ENCODE measurements at regions not wholly inside any gene's neighbourhood (a gene's known extent, or its start where the extent isn't known, plus 50 kb on each side); places are given as distances from the start of the nearest gene placed in this dataset.

- no peaks in the 10 kb centered on the region for H3K27me3 ChIP-seq (ENCODE audit: control insufficient read depth, insufficient read depth, low read length)
- intact Hi-C loops (cut with micrococcal nuclease; ENCODE audit: unreplicated experiment) (no loop called here), in situ Hi-C loops (cut with HindIII; ENCODE audit: low pct_unique_long_range_greater_than_20kb, low sequenced_read_pairs) (no loop called here)
- ChIA-PET POLR2A (no interaction called here), CTCF (no interaction called here)
- ATAC-seq (no peak), DNase-seq (ENCODE audit: low read depth, low spot score) (no peak)
- no peak overlapping the region for H3K4me3 ChIP-seq (ENCODE audit: low read depth in 2 of 2, low read length in 2 of 2)
- H3K4me1 ChIP-seq (ENCODE audit: control insufficient read depth, insufficient read depth, low read length): no peaks in the 10 kb centered on the region
- no peaks in the 10 kb centered on the region for H3K9me3 ChIP-seq (ENCODE audit: control insufficient read depth, insufficient read depth, low read depth, low read length)
- no TSS peak for BruUV-seq (replicated peaks)
- TF ChIP-seq REST (IDR thresholded peaks at IDR 0.05; ENCODE audit: insufficient read depth in 1 of 2, low read depth in 2 of 2, low read length in 1 of 2) (no peak), POLR2AphosphoS5 (IDR thresholded peaks at IDR 0.05; ENCODE audit: low read depth, low read length) (no peak), TCF7L2 (IDR thresholded peaks at IDR 0.05; ENCODE audit: low read depth, low read length) (no peak), SIN3A (IDR thresholded peaks at IDR 0.05; ENCODE audit: borderline replicate concordance, insufficient read depth, low read depth, low read length) (no peak), CTCF (IDR thresholded peaks at IDR 0.05) (no peak)
- H3K36me3 ChIP-seq (ENCODE audit: control insufficient read depth, insufficient read depth, low read length): no peaks in the 10 kb centered on the region
- no peak overlapping the region for H3K27ac ChIP-seq (ENCODE audit: low read length)
These were observed 359.5 kb downstream of the INSC start for GRCh38 chr11:15473954-15474837.

DNA sequence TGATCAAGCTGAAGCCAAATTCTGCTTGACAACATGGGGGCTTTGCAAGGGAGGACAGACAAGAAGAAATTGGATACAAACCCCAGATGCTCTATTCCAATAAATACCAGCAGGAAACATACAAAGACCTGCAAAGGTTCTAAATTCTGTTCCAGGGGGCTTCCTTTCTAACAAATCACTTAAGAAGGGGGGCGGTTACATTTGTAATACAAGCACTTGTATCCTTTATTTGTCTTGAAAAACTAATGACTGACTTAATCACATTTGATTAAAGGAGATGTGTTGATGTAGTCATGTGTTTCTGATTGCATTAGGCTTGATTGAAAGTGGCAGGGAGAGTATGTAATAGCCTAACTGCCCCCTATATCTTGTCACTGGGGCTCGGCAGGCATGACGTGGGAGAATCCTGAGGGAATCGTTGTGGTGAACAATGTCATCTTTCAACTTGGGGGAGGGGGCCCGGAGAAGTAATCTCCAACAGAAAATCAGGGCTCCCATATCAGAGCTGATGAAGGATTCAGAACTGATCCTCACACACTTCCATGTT, 361.7 kb downstream of the INSC start:
- BruUV-seq (replicated peaks): no TSS peak
- intact Hi-C loops (cut with micrococcal nuclease; ENCODE audit: unreplicated experiment) (no loop called here), in situ Hi-C loops (cut with HindIII; ENCODE audit: low pct_unique_long_range_greater_than_20kb, low sequenced_read_pairs) (no loop called here)
- no peaks in the 10 kb centered on the region for H3K27me3 ChIP-seq (ENCODE audit: control insufficient read depth, insufficient read depth, low read length)
- no peak overlapping the region for H3K27ac ChIP-seq (ENCODE audit: low read length)
- H3K36me3 ChIP-seq (ENCODE audit: control insufficient read depth, insufficient read depth, low read length): no peaks in the 10 kb centered on the region
- ATAC-seq (no peak), DNase-seq (ENCODE audit: low read depth, low spot score) (no peak)
- H3K4me1 ChIP-seq (ENCODE audit: control insufficient read depth, insufficient read depth, low read length): no peaks in the 10 kb centered on the region
- ChIA-PET POLR2A (no interaction called here), CTCF (no interaction called here)
- no peak overlapping the region for H3K4me3 ChIP-seq (ENCODE audit: low read depth in 2 of 2, low read length in 2 of 2)
- TF ChIP-seq REST (IDR thresholded peaks at IDR 0.05; ENCODE audit: insufficient read depth in 1 of 2, low read depth in 2 of 2, low read length in 1 of 2) (no peak), TCF7L2 (IDR thresholded peaks at IDR 0.05; ENCODE audit: low read depth, low read length) (no peak), POLR2AphosphoS5 (IDR thresholded peaks at IDR 0.05; ENCODE audit: low read depth, low read length) (no peak), SIN3A (IDR thresholded peaks at IDR 0.05; ENCODE audit: borderline replicate concordance, insufficient read depth, low read depth, low read length) (no peak), CTCF (IDR thresholded peaks at IDR 0.05) (no peak)
- no peaks in the 10 kb centered on the region for H3K9me3 ChIP-seq (ENCODE audit: control insufficient read depth, insufficient read depth, low read depth, low read length)

All from Panc1 (cell line).